ENCODE measurements at regions not wholly inside any gene's neighbourhood (a gene's known extent, or its start where the extent isn't known, plus 50 kb on each side); places are given as distances from the start of the nearest gene placed in this dataset.

- DNase-seq = peak; percentile 88
Observed at GRCh38 chr2:160970052-160970965, 189.9 kb upstream of the TANK start.

DNA sequence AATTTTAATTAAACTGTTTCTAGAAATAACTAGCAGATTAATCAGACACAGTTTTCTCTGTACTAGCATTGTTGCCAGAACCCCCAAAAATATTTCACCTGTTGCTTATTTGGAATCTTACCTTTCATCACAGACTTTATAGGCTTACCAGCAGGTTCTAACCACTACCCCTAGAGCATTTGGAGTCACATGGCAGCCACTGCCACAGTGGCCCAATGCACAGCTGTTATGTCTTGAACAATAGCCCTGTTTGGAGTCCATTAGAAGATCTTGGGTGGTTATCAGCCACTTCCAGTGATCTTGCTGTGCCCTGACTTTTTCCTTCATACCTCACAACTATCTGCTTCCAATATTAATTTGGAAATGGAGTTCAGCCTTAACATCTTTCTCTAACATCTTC lies 186.2 kb upstream of the TANK start:
- no peak for DNase-seq

GRCh38 chr2:160974803-160975202 lies 185.4 kb upstream of the TANK start:
- no peak for DNase-seq

- no peak for DNase-seq
Observed at GRCh38 chr2:160976797-160977196, 183.4 kb upstream of the TANK start.

DNA sequence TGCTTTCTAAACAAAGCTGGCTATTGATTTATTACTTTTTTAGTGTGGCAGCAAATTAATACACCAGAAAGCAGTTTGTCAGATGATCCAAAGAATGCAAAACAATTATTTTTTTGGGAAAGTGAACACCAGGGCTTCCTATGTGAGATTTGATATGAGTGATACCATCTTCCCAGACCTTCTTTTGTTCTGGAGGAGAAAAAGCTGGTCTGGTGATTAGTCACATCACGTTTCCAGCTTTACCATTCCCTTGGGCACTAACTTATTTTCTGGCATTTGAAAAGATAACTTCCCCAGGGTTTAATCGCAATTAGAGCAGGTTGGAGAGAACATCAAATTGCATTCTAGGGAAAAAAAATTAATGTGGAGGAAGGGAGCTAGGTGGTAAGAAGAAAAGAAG lies 182.9 kb upstream of the TANK start:
- DNase-seq = no peak

DNA sequence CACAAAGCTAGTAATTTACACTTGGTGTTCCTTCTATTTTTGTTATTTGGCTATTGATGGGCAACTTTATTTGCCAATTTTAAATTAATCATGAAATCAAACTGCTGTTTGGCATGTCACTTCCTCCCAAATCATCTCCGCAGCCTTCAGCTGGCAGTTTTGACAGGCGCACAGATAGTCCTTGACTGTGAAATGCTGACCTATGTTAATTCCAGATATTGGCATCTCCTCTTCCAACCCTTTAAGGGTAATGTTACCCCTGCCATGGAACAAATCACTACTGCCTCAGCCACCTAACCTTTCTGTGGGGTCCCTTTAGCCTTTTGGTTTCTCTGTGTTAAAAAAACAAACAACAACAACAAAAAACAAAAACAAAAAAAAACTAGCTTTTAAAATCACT lies 182.4 kb upstream of the TANK start:
- no peak for DNase-seq

DNA sequence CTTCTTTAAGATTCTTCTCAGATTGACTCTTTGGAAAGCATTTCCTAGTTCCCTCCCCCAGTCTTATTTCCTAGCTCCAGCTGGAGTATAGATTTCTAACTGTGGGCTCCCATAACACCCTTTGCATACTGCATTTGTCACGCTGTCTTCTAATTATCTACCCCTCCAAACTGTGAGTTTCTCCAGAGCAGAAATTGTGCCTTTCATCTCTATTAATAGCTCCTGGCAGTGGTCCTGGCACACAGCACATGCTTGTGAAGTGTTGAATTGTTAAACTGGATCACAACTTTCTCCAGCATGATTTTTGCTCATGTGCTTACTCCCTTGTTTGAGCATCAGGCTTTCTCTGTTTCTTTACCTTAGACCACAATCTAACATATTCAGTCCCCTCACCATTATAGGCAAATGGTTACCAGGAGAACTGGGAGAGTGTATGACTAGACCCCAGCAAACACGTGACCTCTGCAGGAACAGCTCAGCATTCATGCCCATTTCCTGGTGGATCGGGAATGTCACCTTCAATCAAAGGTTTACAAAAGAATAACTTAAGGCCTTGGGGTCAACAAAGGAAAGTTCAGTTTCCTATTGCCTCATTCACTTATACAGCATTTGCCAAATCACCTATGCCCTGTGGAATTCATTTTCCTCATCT lies 175.7 kb upstream of the TANK start:
- DNase-seq = peak; percentile 39

- no peak for DNase-seq
Observed at GRCh38 chr2:160989778-160990177, 170.4 kb upstream of the TANK start.

- DNase-seq = no peak
Observed at GRCh38 chr2:160993654-160994061, 166.6 kb upstream of the TANK start.

DNA sequence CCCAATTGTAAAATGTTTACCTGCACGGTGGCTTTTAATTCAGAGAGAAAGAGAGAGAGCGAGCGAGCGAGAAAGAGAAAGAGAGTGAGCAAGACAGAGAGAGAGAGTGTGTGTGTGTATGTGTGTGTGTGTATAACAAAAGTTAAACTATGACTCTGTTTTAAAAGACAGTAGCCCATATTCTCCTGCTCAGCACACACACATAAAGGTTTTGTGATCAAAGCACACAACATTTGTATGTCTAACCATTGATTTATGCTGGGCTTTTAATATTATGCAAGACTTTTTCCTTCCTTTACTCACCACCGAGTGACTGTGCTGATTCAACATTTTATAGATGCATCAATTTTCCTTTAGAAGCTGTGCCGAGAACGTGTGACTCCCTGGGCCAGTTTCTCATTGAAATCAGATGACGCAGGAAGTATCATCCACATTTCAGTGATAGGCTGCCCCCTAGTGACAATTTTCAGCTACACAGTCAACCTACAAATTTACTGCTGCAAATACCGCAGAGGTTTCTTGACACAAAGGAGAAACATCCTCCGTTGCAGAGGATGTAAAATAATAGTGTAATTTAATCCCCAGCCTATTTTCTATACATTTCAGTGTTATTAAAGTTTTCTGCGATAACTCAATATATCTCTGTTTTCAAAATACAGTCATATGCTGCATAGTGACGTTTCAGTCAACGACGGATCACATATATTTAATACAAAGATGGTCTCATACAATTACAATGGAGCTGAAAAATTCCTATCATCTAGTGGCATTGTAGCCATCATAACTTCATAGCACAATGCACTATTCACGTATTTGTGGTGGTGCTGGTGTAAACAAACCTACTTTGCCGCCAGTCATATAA lies 165.9 kb upstream of the TANK start:
- DNase-seq = peak; percentile 91

- DNase-seq = no peak
Observed at GRCh38 chr2:160996584-160996983, 163.6 kb upstream of the TANK start.

DNA sequence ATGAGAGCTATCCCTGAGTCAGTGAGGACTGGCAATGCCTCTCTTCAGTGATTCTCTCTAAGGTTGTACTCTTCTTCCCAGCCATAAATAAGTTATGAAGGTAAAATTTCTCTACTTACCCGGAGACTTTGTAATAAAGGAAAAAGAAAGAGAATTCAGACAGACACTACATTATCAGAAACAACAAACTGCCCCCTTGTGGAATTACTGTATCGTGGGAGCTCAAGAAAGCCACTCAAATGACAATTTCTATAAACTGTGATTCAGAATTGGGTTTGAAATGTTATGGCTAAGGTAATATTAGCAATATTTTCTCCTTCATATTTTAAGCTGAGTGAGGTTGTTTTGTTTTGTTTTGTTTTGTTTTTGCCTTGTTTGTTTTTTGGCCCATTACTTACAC lies 155.8 kb upstream of the TANK start:
- DNase-seq = no peak

- no peak for DNase-seq
Observed at GRCh38 chr2:161005170-161005569, 155.1 kb upstream of the TANK start.

DNA sequence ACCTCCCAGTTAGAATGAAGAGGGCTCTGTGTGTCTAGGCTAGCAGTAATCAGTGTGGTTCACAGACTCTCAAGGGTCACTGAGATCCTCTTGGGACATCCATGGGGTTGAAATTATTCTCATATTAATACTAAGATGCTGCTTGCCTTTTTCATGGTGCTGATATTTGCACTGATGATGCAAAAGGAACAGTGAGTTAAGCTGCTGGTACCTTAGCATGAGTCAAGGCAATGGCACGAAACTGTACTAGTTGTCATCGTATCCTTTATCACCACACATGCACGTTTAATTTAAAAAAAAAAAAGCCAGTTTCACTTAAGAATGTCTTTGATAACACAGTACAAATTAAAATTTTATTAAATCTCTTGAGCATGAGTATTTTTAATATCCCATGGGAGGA lies 151.9 kb upstream of the TANK start:
- no peak for DNase-seq

DNA sequence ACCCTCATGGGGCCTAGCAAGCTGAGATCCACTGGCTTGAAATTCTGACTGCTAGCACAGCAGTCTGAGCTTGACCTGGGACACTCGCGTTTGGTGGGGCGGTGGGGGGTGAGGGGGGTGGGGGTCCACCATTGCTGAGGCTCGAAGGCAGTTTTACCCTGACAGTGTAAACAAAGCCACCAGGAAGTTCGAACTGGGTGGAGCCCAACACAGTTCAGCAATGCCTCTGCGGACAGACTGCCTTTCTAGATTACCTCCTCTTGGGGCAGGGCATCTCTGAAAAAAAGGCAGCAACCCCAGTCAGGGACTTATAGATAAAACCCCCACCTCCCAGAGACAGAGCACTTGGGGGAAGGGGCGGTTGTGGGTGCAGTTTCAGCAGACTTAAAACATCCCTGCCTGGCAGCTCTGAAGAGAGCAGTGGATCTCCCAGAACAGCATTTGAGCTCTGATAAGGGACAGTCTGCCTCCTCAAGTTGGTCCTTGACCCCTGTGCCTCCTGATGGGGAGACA lies 149.7 kb upstream of the TANK start:
- no peak for DNase-seq

- no peak for DNase-seq
Observed at GRCh38 chr2:161017780-161018470, 142.3 kb upstream of the TANK start.

DNA sequence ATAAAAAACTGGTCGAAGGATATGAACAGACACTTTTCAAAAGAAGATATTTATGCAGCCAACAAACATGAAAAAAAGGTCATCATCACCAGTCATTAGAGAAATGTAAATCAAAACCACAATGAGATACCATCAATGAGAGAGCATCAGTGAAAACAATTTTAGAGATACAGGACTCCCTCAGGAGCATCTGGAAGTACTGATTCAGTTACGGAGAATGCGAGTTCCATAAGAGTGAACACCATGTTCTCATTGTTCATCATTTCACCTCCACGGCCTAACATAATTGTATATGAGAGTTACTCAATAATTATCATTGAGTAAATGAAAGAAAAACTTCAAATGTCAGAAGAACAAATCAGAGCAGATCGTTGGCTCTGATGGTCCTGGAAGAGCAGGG lies 140.9 kb upstream of the TANK start:
- peak; percentile 64 for DNase-seq

- DNase-seq = no peak
Observed at GRCh38 chr2:161020437-161020836, 139.8 kb upstream of the TANK start.

GRCh38 chr2:161028581-161028980 lies 131.6 kb upstream of the TANK start:
- DNase-seq = no peak

DNA sequence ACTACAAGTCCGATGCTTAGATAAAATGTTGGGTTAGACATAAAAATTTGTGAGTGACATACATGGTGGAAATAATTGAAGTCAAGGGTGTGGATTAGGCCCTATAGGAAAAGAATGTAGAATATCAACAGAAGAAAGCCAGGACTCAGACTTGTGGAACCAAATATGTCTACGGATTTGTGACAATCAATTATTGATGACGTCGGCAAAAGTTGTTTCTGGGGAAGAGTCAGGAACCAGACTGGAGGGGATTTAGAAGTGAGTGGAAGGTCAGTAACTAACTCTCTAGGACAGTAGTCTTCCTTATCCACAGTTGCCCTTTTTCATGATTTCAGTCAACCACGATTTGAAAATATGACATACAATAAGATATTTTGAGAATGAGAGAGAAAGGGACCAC lies 130.9 kb upstream of the TANK start:
- no peak for DNase-seq

DNA sequence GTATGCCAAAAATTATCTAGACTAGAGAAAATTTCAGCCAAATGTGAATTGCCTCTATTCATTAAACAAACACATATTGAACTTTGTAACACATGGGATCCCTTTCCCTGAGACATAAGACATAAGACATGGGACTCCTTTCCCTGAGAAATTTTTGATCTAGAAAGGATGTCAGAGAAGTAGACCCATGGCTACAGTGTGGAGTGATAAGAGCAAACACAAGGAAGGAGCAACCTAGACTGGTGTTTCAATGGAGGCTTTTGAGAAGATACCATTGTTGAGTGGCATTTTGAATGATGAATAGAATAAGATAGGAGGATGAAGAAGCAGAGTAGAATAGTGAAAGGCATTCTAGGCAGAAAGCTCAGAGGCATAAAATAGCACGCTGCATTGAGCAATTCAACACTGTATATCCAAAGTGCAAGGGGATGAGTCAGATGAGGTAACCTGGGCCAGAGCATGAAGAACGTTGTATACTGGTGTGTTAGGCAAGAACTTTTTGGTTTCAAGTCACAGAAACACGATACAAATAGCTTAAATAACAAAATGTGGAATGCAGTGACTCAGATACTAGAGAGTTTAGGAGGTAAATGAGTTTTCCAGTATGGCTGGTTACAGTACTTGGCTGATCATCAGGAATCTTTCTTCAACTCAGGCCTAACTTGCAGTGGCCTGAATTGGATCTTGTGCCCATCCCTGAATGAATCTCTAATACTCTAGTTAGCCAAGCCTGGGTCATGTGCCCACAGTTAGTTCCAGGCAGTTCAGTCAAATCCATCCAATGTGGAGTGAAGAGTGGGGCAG lies 129.8 kb upstream of the TANK start:
- DNase-seq = peak; percentile 99

DNA sequence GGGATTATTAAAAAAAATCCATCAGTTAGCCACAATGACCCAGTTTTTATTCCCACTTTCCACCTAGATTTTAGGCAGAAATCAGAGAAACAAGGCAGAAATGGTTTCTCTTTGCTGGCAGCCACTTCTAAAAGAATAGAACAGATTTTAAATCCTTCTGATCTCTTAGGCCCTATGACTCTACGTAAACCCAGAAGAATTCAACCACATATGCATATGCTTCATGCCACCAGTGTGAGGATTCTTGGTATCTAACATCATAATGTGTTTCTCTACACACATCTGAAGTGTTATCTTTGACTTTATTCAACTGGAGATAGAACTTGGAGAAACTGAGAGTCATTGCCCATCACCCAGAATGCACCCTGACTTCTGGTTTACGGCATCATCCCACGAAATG lies 128.7 kb upstream of the TANK start:
- peak; percentile 74 for DNase-seq
